Stomach (tissue), 4 donors: ENCODE measurements at regions not wholly inside any gene's neighbourhood (a gene's known extent, or its start where the extent isn't known, plus 50 kb on each side); places are given as distances from the start of the nearest gene placed in this dataset.

Source experiments
- CTCF ChIP-seq, 7 experiments: fragments of 450-650 bp in 4 of 7; fragments of 200-600 bp in 3 of 7; sonication (generic) in 3 of 7; IDR thresholded peaks; one replicate each; pipeline ENCODE4 v1.5.1; 2016 to 2019; ENCODE audit warnings: antibody characterized with exemption in 7 of 7, control low read depth in 2 of 7, mild to moderate bottlenecking in 1 of 7
- EP300 ChIP-seq: sonication (generic); formaldehyde crosslinking; IDR thresholded peaks from one replicate; pipeline ENCODE4 v1.6.1; 2017; ENCODE audit warnings: antibody characterized with exemption
- POLR2A ChIP-seq, 4 donors: fragments of 450-650 bp; IDR thresholded peaks; one replicate each; pipeline ENCODE4 v1.6.1; 2016; ENCODE audit warnings: antibody characterized with exemption in 4 of 4, control low read depth in 2 of 4, mild to moderate bottlenecking in 1 of 4, moderate library complexity in 1 of 4
- POLR2AphosphoS5 ChIP-seq, 3 donors: sonication (generic); formaldehyde crosslinking; IDR thresholded peaks; one replicate each; pipeline ENCODE4 v1.6.1; 2016; ENCODE audit warnings: antibody characterized with exemption in 3 of 3

DNA sequence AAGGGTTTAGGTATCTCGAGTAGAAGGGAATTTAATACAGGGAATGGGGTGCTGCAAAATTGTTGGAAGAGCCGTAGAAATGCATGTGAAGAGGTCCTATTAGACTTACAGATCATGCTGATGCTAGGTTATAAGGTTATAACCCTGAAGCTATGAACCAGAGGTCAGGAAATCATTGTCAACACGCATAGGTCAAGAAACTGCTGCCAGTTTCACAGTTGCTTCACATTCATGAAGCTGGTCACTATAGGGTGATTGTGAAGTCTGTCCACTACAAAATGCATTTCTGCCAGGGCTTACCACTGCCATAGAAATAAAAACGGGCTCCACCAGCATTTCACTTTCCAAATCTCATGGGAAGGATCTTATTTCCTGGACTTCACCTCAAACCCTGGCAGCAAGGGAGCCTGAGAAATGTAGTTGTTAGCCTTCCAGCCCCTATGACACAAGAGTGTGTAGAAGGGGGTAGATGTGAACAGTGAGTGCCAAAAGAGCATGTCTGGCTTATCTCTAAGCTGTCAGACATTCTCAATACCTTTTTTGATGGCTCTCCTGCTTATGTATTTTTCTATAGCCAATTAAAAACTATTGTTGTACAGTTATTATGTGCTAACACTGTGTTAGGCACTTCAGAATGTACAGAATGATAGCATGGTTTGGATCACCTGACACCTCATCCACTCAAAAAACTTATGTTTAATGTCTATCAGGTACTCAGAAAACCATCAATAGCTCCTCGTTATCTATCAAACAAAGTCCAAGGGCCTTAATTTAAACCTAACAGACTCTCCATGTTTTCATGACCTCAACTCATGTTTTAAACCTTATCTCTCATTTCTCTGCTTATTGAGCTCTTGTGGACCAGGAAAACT lies 148.3 kb upstream of the TSC22D2 start:
- TF ChIP-seq CTCF (IDR thresholded peaks at IDR 0.05) (no peak), EP300 (no peak), POLR2A (IDR thresholded peaks at IDR 0.05) (no peak), POLR2AphosphoS5 (IDR thresholded peaks at IDR 0.05) (no peak)
